Duodenal mucosa (tissue), 2 donors: ENCODE measurements at regions not wholly inside any gene's neighbourhood (a gene's known extent, or its start where the extent isn't known, plus 50 kb on each side); places are given as distances from the start of the nearest gene placed in this dataset.

Experiments
- H3K27ac ChIP-seq: one replicate; pipeline ENCODE4 v1.7.0; 2013; ENCODE audit warnings: low read depth, low read length
- H3K27me3 ChIP-seq, 2 donors: one replicate each; pipeline ENCODE4 v1.7.0; 2013; ENCODE audit warnings: low read length in 2 of 2, control low read depth in 1 of 2; ENCODE audit not compliant: insufficient read depth in 2 of 2, control insufficient read depth in 1 of 2
- H3K36me3 ChIP-seq, 2 donors: one replicate each; pipeline ENCODE4 v1.7.0; 2013; ENCODE audit warnings: low read length in 2 of 2, control low read depth in 1 of 2; ENCODE audit not compliant: insufficient read depth in 2 of 2, control insufficient read depth in 1 of 2
- H3K4me1 ChIP-seq, 2 donors: one replicate each; pipeline ENCODE4 v1.7.0; 2013; ENCODE audit warnings: low read length in 2 of 2, control low read depth in 1 of 2; ENCODE audit not compliant: insufficient read depth in 2 of 2, control insufficient read depth in 1 of 2
- H3K4me3 ChIP-seq, 2 donors: one replicate each; pipeline ENCODE4 v1.7.0; 2013; ENCODE audit warnings: low read length in 2 of 2, low read depth in 1 of 2
- H3K9ac ChIP-seq, 2 donors: one replicate each; pipeline ENCODE4 v1.7.0; 2013; ENCODE audit warnings: low read length in 2 of 2, low read depth in 1 of 2
- H3K9me3 ChIP-seq, 2 donors: one replicate each; pipeline ENCODE4 v1.7.0; 2013; ENCODE audit warnings: low read length in 2 of 2, control low read depth in 1 of 2; ENCODE audit not compliant: control insufficient read depth in 1 of 2

GRCh38 chr7:22676385-22676784 is 50.6 kb upstream of the IL6 start:
- Histone ChIP-seq H3K27ac (no peak overlapping the region), H3K9me3 (no peaks in the 10 kb centered on the region), H3K4me3 (no peak overlapping the region)

GRCh38 chr7:22675917-22676343 is 51.1 kb upstream of the IL6 start:
- H3K9ac ChIP-seq: no peak overlapping the region
- H3K4me1 ChIP-seq: peaks cover 0 to 7% of the 10 kb centered on the region in 2 donors
- H3K27ac ChIP-seq: no peak overlapping the region
- H3K4me3 ChIP-seq: no peak overlapping the region
- no peaks in the 10 kb centered on the region for H3K9me3 ChIP-seq
- no peaks in the 10 kb centered on the region for H3K36me3 ChIP-seq
- no peaks in the 10 kb centered on the region for H3K27me3 ChIP-seq

More at GRCh38 chr7:22676385-22676784, 50.6 kb upstream of the IL6 start:
- no peaks in the 10 kb centered on the region for H3K27me3 ChIP-seq
- H3K36me3 ChIP-seq: no peaks in the 10 kb centered on the region
- peaks cover 0 to 7% of the 10 kb centered on the region in 2 donors for H3K4me1 ChIP-seq
- H3K9ac ChIP-seq: no peak overlapping the region

- H3K4me3 ChIP-seq: no peak overlapping the region
- H3K36me3 ChIP-seq: no peaks in the 10 kb centered on the region
- no peak overlapping the region for H3K27ac ChIP-seq
Observed at GRCh38 chr7:22675421-22675820, 51.6 kb upstream of the IL6 start.

GRCh38 chr7:22672846-22673680 is 53.9 kb upstream of the IL6 start:
- Histone ChIP-seq H3K9ac (no peak overlapping the region), H3K4me3 (no peak overlapping the region), H3K9me3 (no peaks in the 10 kb centered on the region), H3K4me1 (peaks cover 0 to 7% of the 10 kb centered on the region in 2 donors), H3K27me3 (no peaks in the 10 kb centered on the region), H3K36me3 (no peaks in the 10 kb centered on the region), H3K27ac (no peak overlapping the region)

More at GRCh38 chr7:22675421-22675820, 51.6 kb upstream of the IL6 start:
- Histone ChIP-seq H3K9ac (no peak overlapping the region), H3K4me1 (peaks cover 0 to 7% of the 10 kb centered on the region in 2 donors), H3K9me3 (no peaks in the 10 kb centered on the region), H3K27me3 (no peaks in the 10 kb centered on the region)

DNA sequence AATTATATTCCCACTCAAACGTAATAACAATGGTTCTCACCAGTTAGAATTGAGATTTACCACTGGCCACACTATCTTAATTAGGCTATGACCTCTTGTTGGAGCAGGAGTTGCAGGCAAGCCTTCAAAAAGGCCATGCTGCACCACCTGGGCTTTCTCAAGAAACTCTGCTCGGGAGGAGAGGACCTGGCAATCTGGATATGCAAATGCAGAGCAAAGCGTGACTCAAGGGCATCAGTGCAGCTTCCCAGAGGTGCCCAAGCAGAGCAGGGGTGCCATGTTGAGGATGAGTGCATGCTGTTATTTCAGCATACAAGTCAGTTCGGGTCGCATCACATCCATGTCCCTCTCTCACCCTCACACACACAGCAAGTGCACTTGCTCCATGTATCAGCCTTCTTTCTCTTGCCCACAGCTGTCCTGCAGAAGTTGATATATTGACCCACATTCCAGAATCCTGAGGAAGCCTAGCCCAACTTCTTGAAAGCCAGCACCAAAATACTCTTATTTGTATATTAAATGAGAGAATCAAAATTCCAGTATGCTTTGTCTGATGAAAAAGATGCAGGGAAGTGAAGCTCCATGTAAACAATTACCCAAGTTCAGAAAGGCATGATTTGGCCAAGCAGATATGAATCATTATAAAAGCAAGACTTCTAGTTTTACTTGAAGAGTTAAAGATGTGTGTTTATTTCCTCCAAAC is 55.7 kb upstream of the IL6 start:
- H3K36me3 ChIP-seq: no peaks in the 10 kb centered on the region
- no peak overlapping the region for H3K27ac ChIP-seq

DNA sequence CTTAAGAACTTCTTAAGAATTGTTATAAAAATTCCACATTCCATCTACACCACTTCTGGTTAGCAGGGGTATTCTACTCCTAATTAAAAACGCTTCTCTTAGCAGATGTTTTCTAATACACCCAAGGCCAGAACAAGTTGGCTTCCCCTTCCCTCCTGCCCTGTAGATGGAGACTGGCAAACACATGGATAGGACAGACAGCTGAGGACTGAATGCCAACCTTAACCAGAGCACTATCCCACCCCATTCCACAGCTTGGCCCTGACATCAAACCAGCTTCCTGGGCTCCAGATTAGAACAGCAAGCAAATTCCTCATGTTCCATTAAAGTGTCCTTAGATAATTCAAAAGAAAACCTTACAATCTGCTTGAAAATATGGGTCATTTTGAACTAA is 56.6 kb upstream of the IL6 start:
- H3K4me1 ChIP-seq: no peaks in the 10 kb centered on the region
- no peaks in the 10 kb centered on the region for H3K36me3 ChIP-seq
- no peaks in the 10 kb centered on the region for H3K9me3 ChIP-seq
- no peak overlapping the region for H3K9ac ChIP-seq
- no peaks in the 10 kb centered on the region for H3K27me3 ChIP-seq
- H3K4me3 ChIP-seq: no peak overlapping the region
- no peak overlapping the region for H3K27ac ChIP-seq

More for the DNA sequence above, 55.7 kb upstream of the IL6 start:
- Histone ChIP-seq H3K27me3 (no peaks in the 10 kb centered on the region), H3K9ac (no peak overlapping the region), H3K4me1 (peaks cover 0 to 4% of the 10 kb centered on the region in 2 donors), H3K4me3 (no peak overlapping the region), H3K9me3 (no peaks in the 10 kb centered on the region)

- no peak overlapping the region for H3K27ac ChIP-seq
- no peaks in the 10 kb centered on the region for H3K36me3 ChIP-seq
- no peaks in the 10 kb centered on the region for H3K27me3 ChIP-seq
- no peak overlapping the region for H3K9ac ChIP-seq
- H3K9me3 ChIP-seq: no peaks in the 10 kb centered on the region
- H3K4me1 ChIP-seq: no peaks in the 10 kb centered on the region
- H3K4me3 ChIP-seq: no peak overlapping the region
Observed at GRCh38 chr7:22669692-22670421, 57.1 kb upstream of the IL6 start.

GRCh38 chr7:22668971-22669401 is 58.0 kb upstream of the IL6 start:
- H3K27ac ChIP-seq: no peak overlapping the region
- no peaks in the 10 kb centered on the region for H3K9me3 ChIP-seq
- no peaks in the 10 kb centered on the region for H3K27me3 ChIP-seq
- no peak overlapping the region for H3K4me3 ChIP-seq
- H3K4me1 ChIP-seq: no peaks in the 10 kb centered on the region
- H3K36me3 ChIP-seq: no peaks in the 10 kb centered on the region
- H3K9ac ChIP-seq: no peak overlapping the region

- Histone ChIP-seq H3K36me3 (no peaks in the 10 kb centered on the region), H3K9ac (no peak overlapping the region), H3K27ac (no peak overlapping the region), H3K27me3 (no peaks in the 10 kb centered on the region), H3K4me3 (no peak overlapping the region), H3K4me1 (no peaks in the 10 kb centered on the region), H3K9me3 (no peaks in the 10 kb centered on the region)
Observed at GRCh38 chr7:22667562-22668239, 59.3 kb upstream of the IL6 start.
